ENCODE measurements at regions not wholly inside any gene's neighbourhood (a gene's known extent, or its start where the extent isn't known, plus 50 kb on each side); places are given as distances from the start of the nearest gene placed in this dataset.

- TF ChIP-seq CTCF (IDR thresholded peaks at IDR 0.05; ENCODE audit: low read depth, low read length, missing control alignments) = no peak
- DNase-seq (ENCODE audit: low read depth) = no peak
- no peak overlapping the region for H3K4me3 ChIP-seq (ENCODE audit: low read depth, low read length)
Measured at GRCh38 chr10:10207538-10207937, 810.1 kb upstream of the CELF2 start.

GRCh38 chr10:10208196-10208595 lies 809.5 kb upstream of the CELF2 start:
- no peak for DNase-seq (ENCODE audit: low read depth)
- H3K4me3 ChIP-seq (ENCODE audit: low read depth, low read length) = no peak overlapping the region
- no peak for TF ChIP-seq CTCF (IDR thresholded peaks at IDR 0.05; ENCODE audit: low read depth, low read length, missing control alignments)

GRCh38 chr10:10209167-10209566 lies 808.5 kb upstream of the CELF2 start:
- TF ChIP-seq CTCF (IDR thresholded peaks at IDR 0.05; ENCODE audit: low read depth, low read length, missing control alignments) = no peak

GRCh38 chr10:10211409-10211808 lies 806.3 kb upstream of the CELF2 start:
- DNase-seq (ENCODE audit: low read depth) = no peak
- no peak overlapping the region for H3K4me3 ChIP-seq (ENCODE audit: low read depth, low read length)
- TF ChIP-seq CTCF (IDR thresholded peaks at IDR 0.05; ENCODE audit: low read depth, low read length, missing control alignments) = no peak

More at GRCh38 chr10:10209167-10209566, 808.5 kb upstream of the CELF2 start:
- no peak for DNase-seq (ENCODE audit: low read depth)
- H3K4me3 ChIP-seq (ENCODE audit: low read depth, low read length) = no peak overlapping the region

- no peak for DNase-seq (ENCODE audit: low read depth)
- no peak overlapping the region for H3K4me3 ChIP-seq (ENCODE audit: low read depth, low read length)
- no peak for TF ChIP-seq CTCF (IDR thresholded peaks at IDR 0.05; ENCODE audit: low read depth, low read length, missing control alignments)
Measured at GRCh38 chr10:10213237-10213636, 804.4 kb upstream of the CELF2 start.

GRCh38 chr10:10222304-10222841 lies 795.3 kb upstream of the CELF2 start:
- H3K4me3 ChIP-seq (ENCODE audit: low read depth, low read length) = no peak overlapping the region
- TF ChIP-seq CTCF (IDR thresholded peaks at IDR 0.05; ENCODE audit: low read depth, low read length, missing control alignments) = no peak
- DNase-seq (ENCODE audit: low read depth) = no peak

GRCh38 chr10:10223131-10223530 lies 794.5 kb upstream of the CELF2 start:
- no peak for TF ChIP-seq CTCF (IDR thresholded peaks at IDR 0.05; ENCODE audit: low read depth, low read length, missing control alignments)
- H3K4me3 ChIP-seq (ENCODE audit: low read depth, low read length) = no peak overlapping the region
- DNase-seq (ENCODE audit: low read depth) = no peak
